Endothelial cell of umbilical vein (primary cell): ENCODE measurements at regions not wholly inside any gene's neighbourhood (a gene's known extent, or its start where the extent isn't known, plus 50 kb on each side); places are given as distances from the start of the nearest gene placed in this dataset.

Experiments
- BruUV-seq: library from RNA; stranded (reverse); fragments of 400-500 nt; replicated peaks from 2 replicates; lab custom pipeline; 2021; lab: Mats Ljungman, UMichigan
- CTCF ChIA-PET: fragments of 300-600, 350-600 bp; sonication (Branson Sonifier 250); formaldehyde crosslinking; loops from one replicate; lab custom pipeline; 2021; ENCODE audit warnings: antibody characterized with exemption, inconsistent platforms; lab: Charles Lee
- POLR2A ChIA-PET: fragments of 300-600, 350-600 bp; sonication (Branson Sonifier 250); formaldehyde crosslinking; loops from one replicate; lab custom pipeline; 2021; ENCODE audit warnings: antibody characterized with exemption, inconsistent platforms; lab: Charles Lee
- DNase-seq: peaks from one replicate; pipeline ENCODE4 v3.0.0-alpha.2; 2011; ENCODE audit warnings: low read depth, low spot score
- FAIRE-seq: peaks from 2 replicates; lab custom pipeline; 2011; peaks lifted over from hg19 to GRCh38; lab: Jason Lieb, UNC
- H2AFZ ChIP-seq: 2 replicates; pipeline ENCODE4 v1.6.0; 2012; ENCODE audit warnings: low read depth, low read length, control low read depth, inconsistent platforms
- H3K27ac ChIP-seq: 2 replicates; pipeline ENCODE4 v1.5.1; 2011; ENCODE audit warnings: low read depth, mild to moderate bottlenecking, control low read depth, low read length, moderate library complexity; ENCODE audit not compliant: insufficient read depth
- H3K27me3 ChIP-seq, 2 experiments: 2 replicates each; pipeline versions ENCODE4 v1.6.0 to v1.6.1; 2011; ENCODE audit warnings: low read length in 2 of 2, mixed read lengths in 1 of 2; ENCODE audit not compliant: control insufficient read depth in 2 of 2, insufficient read depth in 2 of 2
- H3K36me3 ChIP-seq, 2 experiments: 2 replicates in 1 of 2; 3 replicates in 1 of 2; pipeline ENCODE4 v1.5.1; 2011; ENCODE audit warnings: low read length in 2 of 2, mild to moderate bottlenecking in 1 of 2, moderate library complexity in 1 of 2; ENCODE audit not compliant: control insufficient read depth in 2 of 2, insufficient read depth in 2 of 2; ENCODE audit errors: extremely low read depth in 1 of 2
- H3K4me1 ChIP-seq: 3 replicates; pipeline ENCODE4 v1.5.1; 2011; ENCODE audit warnings: mild to moderate bottlenecking, low read length; ENCODE audit not compliant: control insufficient read depth, insufficient read depth; ENCODE audit errors: extremely low read depth
- H3K4me2 ChIP-seq: 2 replicates; pipeline ENCODE4 v1.6.1; 2011; ENCODE audit warnings: low read length, control low read depth, mixed read lengths; ENCODE audit not compliant: insufficient read depth
- H3K4me3 ChIP-seq, 3 experiments: fragments of 200-600 bp in 1 of 3; sonication (generic), shearing (Covaris generic) in 1 of 3; replicated peaks in 1 of 3; 2 replicates each; pipeline ENCODE4 v1.5.1; 2011 to 2016; ENCODE audit warnings: control low read depth in 3 of 3, low read length in 3 of 3, mild to moderate bottlenecking in 2 of 3, inconsistent platforms in 1 of 3, low read depth in 1 of 3, moderate library complexity in 1 of 3; ENCODE audit not compliant: insufficient read depth in 1 of 3
- H3K79me2 ChIP-seq: 2 replicates; pipeline ENCODE4 v1.6.0; 2012; ENCODE audit warnings: low read length, inconsistent platforms; ENCODE audit not compliant: control insufficient read depth, insufficient read depth
- H3K9ac ChIP-seq: replicated peaks from 2 replicates; pipeline ENCODE3; 2011; ENCODE audit warnings: low read length, control low read depth; ENCODE audit not compliant: insufficient read depth; ENCODE audit errors: extremely low read depth
- H3K9me1 ChIP-seq: replicated peaks from 3 replicates; pipeline ENCODE4 v1.6.0; 2011; ENCODE audit warnings: mild to moderate bottlenecking, low read length; ENCODE audit not compliant: control insufficient read depth, insufficient read depth; ENCODE audit errors: extremely low read depth
- H3K9me3 ChIP-seq: replicated peaks from 2 replicates; pipeline ENCODE4 v1.5.1; 2012; ENCODE audit warnings: low read length, inconsistent platforms; ENCODE audit not compliant: control insufficient read depth, insufficient read depth
- H4K20me1 ChIP-seq: replicated peaks from 2 replicates; pipeline ENCODE3; 2011; ENCODE audit warnings: mild to moderate bottlenecking, low read length; ENCODE audit not compliant: control insufficient read depth, insufficient read depth; ENCODE audit errors: extremely low read depth
- EZH2 ChIP-seq: IDR thresholded peaks from 2 replicates; pipeline ENCODE4 v1.6.1; 2012; ENCODE audit warnings: borderline replicate concordance, low read depth, mild to moderate bottlenecking, moderate library complexity, low read length, inconsistent platforms; ENCODE audit not compliant: severe bottlenecking
- FOS ChIP-seq: IDR thresholded peaks from 2 replicates; pipeline ENCODE4 v1.6.1; 2011; ENCODE audit warnings: mild to moderate bottlenecking, low read length, moderate library complexity, borderline replicate concordance; ENCODE audit not compliant: insufficient read depth
- GATA2 ChIP-seq: IDR thresholded peaks from 2 replicates; pipeline ENCODE4 v1.7.0; 2011; ENCODE audit warnings: low read depth, mild to moderate bottlenecking, moderate library complexity, mixed read lengths, low read length; ENCODE audit not compliant: insufficient read length, insufficient read depth
- JUN ChIP-seq: IDR thresholded peaks from 2 replicates; pipeline ENCODE4 v1.6.1; 2011; ENCODE audit warnings: borderline replicate concordance, low read depth; ENCODE audit not compliant: insufficient read length, insufficient read depth
- MYC ChIP-seq: IDR thresholded peaks from one replicate; pipeline ENCODE4 v1.6.1; 2011; ENCODE audit warnings: mild to moderate bottlenecking, low read depth, low read length
- POLR2A ChIP-seq: IDR thresholded peaks from 2 replicates; pipeline ENCODE4 v1.6.1; 2012; ENCODE audit warnings: low read depth, mild to moderate bottlenecking, control low read depth, low read length
- POLR2AphosphoS5 ChIP-seq: IDR thresholded peaks from 2 replicates; pipeline ENCODE4 v1.6.1; 2012; ENCODE audit warnings: low read depth, mild to moderate bottlenecking, control low read depth, low read length, moderate library complexity; ENCODE audit not compliant: insufficient read depth
- dilution Hi-C: fragments of 300-500 bp; cut with MboI; formaldehyde crosslinking; loops from one replicate; pipeline ENCODE4 v1.15.0; 2019; ENCODE audit warnings: low sequenced_read_pairs; ENCODE audit not compliant: extremely low pct_ligation_motif_present
- intact Hi-C: fragments of 100-400 bp; cut with micrococcal nuclease; formaldehyde crosslinking; loops from one replicate; pipeline ENCODE4 v1.10.0; 2022
- TF ChIP-seq, protein P1 (sequence below), 2 donors: IDR thresholded peaks; 1 replicate in 1 of 2; 2 replicates in 1 of 2; pipeline ENCODE4 v1.5.1; 2011; ENCODE audit warnings: low read length in 2 of 2, mild to moderate bottlenecking in 2 of 2, moderate library complexity in 2 of 2, control low read depth in 1 of 2, inconsistent platforms in 1 of 2, low read depth in 1 of 2; ENCODE audit not compliant: insufficient read depth in 1 of 2; ENCODE audit errors: extremely low read depth in 1 of 2
- TF ChIP-seq, protein P2 (sequence below): IDR thresholded peaks from 2 replicates; pipeline ENCODE4 v1.6.1; 2011; ENCODE audit not compliant: insufficient read depth, insufficient read length

DNA sequence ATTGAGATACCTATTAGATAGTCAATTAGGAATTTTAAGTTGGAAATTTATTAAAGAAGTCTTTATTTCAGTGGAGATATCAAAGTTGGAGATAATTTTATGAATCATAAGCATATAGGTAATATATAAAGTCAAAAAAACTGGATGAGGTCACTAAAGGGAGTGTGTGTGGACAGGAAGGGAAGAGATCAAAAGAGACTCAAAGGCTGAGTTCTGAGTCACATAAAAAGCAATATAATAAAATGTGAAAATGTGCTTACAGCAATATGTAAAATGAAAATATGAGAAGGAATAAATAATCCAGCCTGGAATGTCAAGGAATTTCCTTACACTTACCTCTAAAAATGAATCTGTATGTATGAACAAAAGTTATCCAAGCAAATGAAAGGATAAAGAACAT, 583.3 kb upstream of the SORCS1 start:
- H3K27me3 ChIP-seq = no peaks in the 10 kb centered on the region
- H3K4me2 ChIP-seq = no peak overlapping the region
- H3K79me2 ChIP-seq = no peaks in the 10 kb centered on the region
- no peak for DNase-seq
- no peaks in the 10 kb centered on the region for H3K9me1 ChIP-seq
- no TSS peak for BruUV-seq
- TF ChIP-seq EZH2 = no peak
- no peak for TF ChIP-seq POLR2A
- TF ChIP-seq, protein P1, sequence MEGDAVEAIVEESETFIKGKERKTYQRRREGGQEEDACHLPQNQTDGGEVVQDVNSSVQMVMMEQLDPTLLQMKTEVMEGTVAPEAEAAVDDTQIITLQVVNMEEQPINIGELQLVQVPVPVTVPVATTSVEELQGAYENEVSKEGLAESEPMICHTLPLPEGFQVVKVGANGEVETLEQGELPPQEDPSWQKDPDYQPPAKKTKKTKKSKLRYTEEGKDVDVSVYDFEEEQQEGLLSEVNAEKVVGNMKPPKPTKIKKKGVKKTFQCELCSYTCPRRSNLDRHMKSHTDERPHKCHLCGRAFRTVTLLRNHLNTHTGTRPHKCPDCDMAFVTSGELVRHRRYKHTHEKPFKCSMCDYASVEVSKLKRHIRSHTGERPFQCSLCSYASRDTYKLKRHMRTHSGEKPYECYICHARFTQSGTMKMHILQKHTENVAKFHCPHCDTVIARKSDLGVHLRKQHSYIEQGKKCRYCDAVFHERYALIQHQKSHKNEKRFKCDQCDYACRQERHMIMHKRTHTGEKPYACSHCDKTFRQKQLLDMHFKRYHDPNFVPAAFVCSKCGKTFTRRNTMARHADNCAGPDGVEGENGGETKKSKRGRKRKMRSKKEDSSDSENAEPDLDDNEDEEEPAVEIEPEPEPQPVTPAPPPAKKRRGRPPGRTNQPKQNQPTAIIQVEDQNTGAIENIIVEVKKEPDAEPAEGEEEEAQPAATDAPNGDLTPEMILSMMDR (IDR thresholded peaks at IDR 0.05; ENCODE audit: extremely low read depth in 1 of 2, insufficient read depth in 1 of 2, low read depth in 1 of 2, low read length in 2 of 2) = no peak
- no peak for TF ChIP-seq JUN
- TF ChIP-seq MYC = no peak
- no peak for TF ChIP-seq FOS
- no peak for TF ChIP-seq POLR2AphosphoS5
- TF ChIP-seq, protein P2, sequence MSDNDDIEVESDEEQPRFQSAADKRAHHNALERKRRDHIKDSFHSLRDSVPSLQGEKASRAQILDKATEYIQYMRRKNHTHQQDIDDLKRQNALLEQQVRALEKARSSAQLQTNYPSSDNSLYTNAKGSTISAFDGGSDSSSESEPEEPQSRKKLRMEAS = no peak
- TF ChIP-seq GATA2 = no peak
- H3K9me3 ChIP-seq = no peaks in the 10 kb centered on the region
- ChIA-PET POLR2A (no interaction called here), CTCF (no interaction called here)
- no peaks in the 10 kb centered on the region for H3K36me3 ChIP-seq
- H3K27ac ChIP-seq = no peak overlapping the region
- dilution Hi-C loops (no loop called here), intact Hi-C loops (no loop called here)
- H3K4me1 ChIP-seq = no peaks in the 10 kb centered on the region
- H2AFZ ChIP-seq = no peak overlapping the region
- H3K4me3 ChIP-seq = no peak overlapping the region
- FAIRE-seq = no peak
- H3K9ac ChIP-seq = no peak overlapping the region
- H4K20me1 ChIP-seq = no peaks in the 10 kb centered on the region
